SK-N-SH (cell line): ENCODE measurements at regions not wholly inside any gene's neighbourhood (a gene's known extent, or its start where the extent isn't known, plus 50 kb on each side); places are given as distances from the start of the nearest gene placed in this dataset.

Experiments
- CTCF ChIA-PET: fragments of 300-600, 350-600 bp; formaldehyde crosslinking; extraction: SDS; loops from one replicate; lab custom pipeline; 2021; lab: Yijun Ruan, JAX
- POLR2A ChIA-PET: fragments of 350-600 bp; sonication (Branson Sonifier 250); formaldehyde crosslinking; extraction: SDS; loops from one replicate; lab custom pipeline; 2020; ENCODE audit warnings: antibody characterized with exemption, inconsistent platforms; lab: Yijun Ruan, JAX
- DNase-seq: peaks from one replicate; pipeline ENCODE4 v3.0.0; 2012
- H2AFZ ChIP-seq: fragments of 200-600 bp; sonication (generic); 2 replicates; pipeline ENCODE4 v1.8.1; 2016; ENCODE audit warnings: antibody characterized with exemption, mild to moderate bottlenecking, low read depth
- H3F3A ChIP-seq: fragments of 200-600 bp; sonication (generic); replicated peaks from 2 replicates; pipeline ENCODE3; 2016; ENCODE audit warnings: antibody characterized with exemption, mild to moderate bottlenecking; ENCODE audit not compliant: insufficient read depth
- H3K27ac ChIP-seq, 2 experiments: fragments of 200-500 bp in 1 of 2; fragments of 200-600 bp in 1 of 2; sonication (Bioruptor generic) in 1 of 2; sonication (generic), shearing (Covaris generic) in 1 of 2; 2 replicates each; pipeline versions ENCODE4 v1.5.1 to v1.6.1; 2014 to 2016; ENCODE audit warnings: low read depth in 2 of 2, inconsistent platforms in 1 of 2, low read length in 1 of 2, mild to moderate bottlenecking in 1 of 2, mixed read lengths in 1 of 2
- H3K27me3 ChIP-seq: fragments of 200-600 bp; sonication (generic), shearing (Covaris generic); 2 replicates; pipeline ENCODE4 v1.6.1; 2016; ENCODE audit warnings: mixed run types; ENCODE audit not compliant: insufficient read depth
- H3K36me3 ChIP-seq, 2 experiments: fragments of 200-500 bp in 1 of 2; fragments of 200-600 bp in 1 of 2; sonication (Bioruptor generic) in 1 of 2; sonication (generic) in 1 of 2; replicated peaks in 1 of 2; 2 replicates each; pipeline versions ENCODE3 to v1.5.1; 2014 to 2016; ENCODE audit warnings: low read length in 1 of 2, mild to moderate bottlenecking in 1 of 2; ENCODE audit not compliant: insufficient read depth in 2 of 2, control insufficient read depth in 1 of 2
- H3K4me1 ChIP-seq, 2 experiments: fragments of 200-500 bp in 1 of 2; fragments of 200-600 bp in 1 of 2; sonication (Bioruptor generic) in 1 of 2; sonication (generic), shearing (Covaris generic) in 1 of 2; 2 replicates each; pipeline versions ENCODE4 v1.5.1 to v1.6.1; 2014 to 2016; ENCODE audit warnings: low read depth in 1 of 2, low read length in 1 of 2, mixed run types in 1 of 2; ENCODE audit not compliant: insufficient read depth in 2 of 2, control insufficient read depth in 1 of 2
- H3K4me2 ChIP-seq: fragments of 200-600 bp; sonication (generic), shearing (Covaris generic); 2 replicates; pipeline ENCODE4 v1.6.1; 2017; ENCODE audit warnings: mixed run types
- H3K4me3 ChIP-seq, 2 experiments: fragments of 200-500 bp in 1 of 2; fragments of 200-600 bp in 1 of 2; sonication (Bioruptor generic) in 1 of 2; sonication (generic), shearing (Covaris generic) in 1 of 2; 2 replicates each; pipeline versions ENCODE4 v1.5.1 to v1.8.1; 2014 to 2016; ENCODE audit warnings: low read depth in 2 of 2, inconsistent platforms in 1 of 2, low read length in 1 of 2, mild to moderate bottlenecking in 1 of 2, mixed read lengths in 1 of 2, moderate library complexity in 1 of 2
- H3K79me2 ChIP-seq: fragments of 200-600 bp; sonication (generic); 2 replicates; pipeline ENCODE4 v1.8.1; 2017; ENCODE audit warnings: mild to moderate bottlenecking; ENCODE audit not compliant: insufficient read depth
- H3K9ac ChIP-seq: fragments of 200-600 bp; sonication (generic); 2 replicates; pipeline ENCODE4 v1.6.1; 2017; ENCODE audit warnings: mixed run types
- H3K9me2 ChIP-seq: fragments of 200-600 bp; sonication (generic); 2 replicates; pipeline ENCODE4 v1.6.1; 2017; ENCODE audit warnings: mixed run types
- H3K9me3 ChIP-seq: fragments of 200-600 bp; sonication (generic); 2 replicates; pipeline ENCODE4 v1.6.1; 2017; ENCODE audit warnings: mixed run types, mild to moderate bottlenecking, moderate library complexity
- H4K20me1 ChIP-seq: fragments of 200-600 bp; sonication (generic); 2 replicates; pipeline ENCODE4 v1.6.1; 2017; ENCODE audit warnings: mild to moderate bottlenecking, mixed run types; ENCODE audit not compliant: insufficient read depth
- EP300 ChIP-seq, 2 experiments: IDR thresholded peaks; 2 replicates each; pipeline versions ENCODE4 v1.4.0 to v1.6.1; 2012; ENCODE audit warnings: borderline replicate concordance in 1 of 2, low read depth in 1 of 2, low read length in 1 of 2
- EZH2phosphoT487 ChIP-seq: fragments of 200-600 bp; sonication (generic); IDR thresholded peaks from 2 replicates; pipeline ENCODE4 v1.6.1; 2017; ENCODE audit warnings: low read depth, mixed run types, mild to moderate bottlenecking, antibody characterized with exemption, moderate library complexity, borderline replicate concordance
- FOXJ3 ChIP-seq: sonication (generic); formaldehyde crosslinking; IDR thresholded peaks from 2 replicates; pipeline ENCODE4 v1.5.1; 2020; ENCODE audit warnings: mild to moderate bottlenecking, missing genetic modification reagents
- GABPA ChIP-seq: IDR thresholded peaks from 2 replicates; pipeline ENCODE4 v1.4.0; 2012; ENCODE audit warnings: low read depth, mild to moderate bottlenecking
- IRF3 ChIP-seq: fragments of 150-350 bp; IDR thresholded peaks from 2 replicates; pipeline ENCODE4 v1.6.1; 2016; ENCODE audit warnings: mild to moderate bottlenecking, low read depth, low read length
- JUND ChIP-seq: IDR thresholded peaks from 2 replicates; pipeline ENCODE4 v1.4.0; 2012
- MAX ChIP-seq: IDR thresholded peaks from 2 replicates; pipeline ENCODE4 v1.4.0; 2012; ENCODE audit warnings: low read depth
- MEF2A ChIP-seq: IDR thresholded peaks from 2 replicates; pipeline ENCODE4 v1.4.0; 2012; ENCODE audit warnings: low read depth, borderline replicate concordance
- NFIC ChIP-seq: IDR thresholded peaks from 2 replicates; pipeline ENCODE4 v1.4.0; 2012; ENCODE audit warnings: borderline replicate concordance
- NRF1 ChIP-seq: IDR thresholded peaks from 2 replicates; pipeline ENCODE4 v1.6.1; 2012; ENCODE audit warnings: low read depth, mild to moderate bottlenecking, low read length
- POLR2AphosphoS5 ChIP-seq: IDR thresholded peaks from 2 replicates; pipeline ENCODE4 v1.6.1; 2012; ENCODE audit warnings: low read depth, low read length
- RAD21 ChIP-seq: IDR thresholded peaks from 2 replicates; pipeline ENCODE4 v1.6.1; 2012; ENCODE audit warnings: mild to moderate bottlenecking, low read length
- RFX5 ChIP-seq: IDR thresholded peaks from 2 replicates; pipeline ENCODE4 v1.6.1; 2012; ENCODE audit warnings: mild to moderate bottlenecking, improper control_type of control experiment, low read length
- RXRA ChIP-seq: IDR thresholded peaks from 2 replicates; pipeline ENCODE4 v1.4.0; 2012; ENCODE audit warnings: low read depth, mild to moderate bottlenecking, borderline replicate concordance
- SIN3A ChIP-seq: IDR thresholded peaks from 2 replicates; pipeline ENCODE4 v1.6.1; 2012; ENCODE audit warnings: low read depth, mild to moderate bottlenecking, low read length, moderate library complexity, borderline replicate concordance
- SMC3 ChIP-seq: IDR thresholded peaks from 2 replicates; pipeline ENCODE4 v1.6.1; 2012; ENCODE audit warnings: low read depth, low read length, improper control_type of control experiment
- TAF1 ChIP-seq: IDR thresholded peaks from 2 replicates; pipeline ENCODE4 v1.6.1; 2012; ENCODE audit warnings: low read depth, mild to moderate bottlenecking, low read length, moderate library complexity, borderline replicate concordance
- USF2 ChIP-seq: fragments of 150-350 bp; IDR thresholded peaks from 2 replicates; pipeline ENCODE4 v1.6.1; 2017; ENCODE audit warnings: antibody characterized with exemption, low read length, low read depth, borderline replicate concordance
- YY1 ChIP-seq: IDR thresholded peaks from 2 replicates; pipeline ENCODE4 v1.4.0; 2012; ENCODE audit warnings: low read depth, mild to moderate bottlenecking
- WGBS: methylation state at CpG from one replicate; pipeline ENCODE4 v1.1.6; 2017; ENCODE audit warnings: low lambda C conversion rate; 5-methylcytosine and 5-hydroxymethylcytosine counted together
- TF ChIP-seq, protein P1 (sequence below): IDR thresholded peaks from 2 replicates; pipeline ENCODE4 v1.4.0; 2012; ENCODE audit warnings: low read depth, borderline replicate concordance

DNA sequence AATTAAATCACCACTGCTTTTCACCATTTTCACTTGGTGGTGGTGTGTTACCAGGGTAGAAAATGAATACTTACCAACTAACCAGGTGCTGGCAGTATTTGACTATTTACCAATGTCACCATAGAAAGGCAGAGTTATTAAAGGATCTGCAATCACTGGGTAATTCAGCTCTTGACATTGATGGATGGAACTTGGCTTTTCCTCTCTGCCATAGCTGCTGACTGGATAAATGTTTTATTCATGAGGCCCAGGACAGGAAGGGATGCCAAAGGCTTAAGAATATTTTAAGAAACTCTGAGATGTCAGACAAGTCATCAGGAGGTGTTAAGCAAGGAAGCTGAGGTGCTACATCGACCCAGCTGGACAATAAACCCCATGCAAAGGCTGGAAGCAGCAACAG is 495.5 kb upstream of the CFAP20DC start:
- WGBS = 25% methylated on average over 1 of the region's 1 CpG
- POLR2A ChIA-PET = no interaction called here
- no peak overlapping the region for H3K27ac ChIP-seq
- H3K79me2 ChIP-seq = no peaks in the 10 kb centered on the region
- H3K4me1 ChIP-seq = no peaks in the 10 kb centered on the region
- H3K9me2 ChIP-seq = no peaks in the 10 kb centered on the region
- no peaks in the 10 kb centered on the region for H3K36me3 ChIP-seq
- DNase-seq = no peak
- CTCF ChIA-PET = interaction anchor here (1.1 kb wide), 1 partner anchor 30 kb away, joined by 3 read pairs; no protein-coding TSS in a partner anchor
- H4K20me1 ChIP-seq = no peaks in the 10 kb centered on the region
- no peaks in the 10 kb centered on the region for H3F3A ChIP-seq
- TF ChIP-seq POLR2AphosphoS5 = no peak
- no peak for TF ChIP-seq RAD21
- TF ChIP-seq SIN3A = no peak
- no peak for TF ChIP-seq GABPA
- no peak for TF ChIP-seq NFIC
- no peak for TF ChIP-seq RFX5
- no peak for TF ChIP-seq EZH2phosphoT487
- no peak for TF ChIP-seq FOXJ3 (CRISPR knock-in tag)
- no peak for TF ChIP-seq TAF1
- no peak for TF ChIP-seq SMC3
- TF ChIP-seq RXRA = no peak
- no peak for TF ChIP-seq JUND
- TF ChIP-seq IRF3 = no peak
- TF ChIP-seq, all 33 proteins: peak for 0
- Histone ChIP-seq H3K27me3 (no peaks in the 10 kb centered on the region), H3K4me3 (no peak overlapping the region), H2AFZ (no peak overlapping the region), H3K9ac (no peak overlapping the region), H3K4me2 (no peak overlapping the region), H3K9me3 (no peaks in the 10 kb centered on the region)

DNA sequence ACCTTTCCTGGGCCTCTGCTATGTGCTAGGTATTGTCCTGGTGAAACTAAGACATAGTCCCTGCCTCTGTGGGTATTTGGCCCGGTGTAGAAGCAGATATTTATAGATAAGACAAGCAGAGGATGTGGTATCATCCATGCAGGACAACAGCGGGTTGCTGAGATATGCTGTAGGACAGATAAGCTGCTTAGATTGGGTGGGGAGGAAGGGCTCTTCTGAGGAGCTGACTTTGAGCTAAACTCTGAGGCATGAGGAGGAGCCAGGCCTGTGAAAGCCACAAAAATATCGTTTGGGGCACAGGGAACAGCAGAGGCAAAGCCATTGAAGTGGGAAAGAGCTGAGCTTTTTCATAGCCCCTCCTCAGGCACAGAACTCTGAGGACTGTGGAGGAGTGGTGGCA is 492.5 kb upstream of the CFAP20DC start:
- H3K27ac ChIP-seq = no peak overlapping the region
- no peaks in the 10 kb centered on the region for H3F3A ChIP-seq
- no peak overlapping the region for H3K9ac ChIP-seq
- no peak for DNase-seq
- no peaks in the 10 kb centered on the region for H3K9me2 ChIP-seq
- no peak overlapping the region for H3K4me2 ChIP-seq
- no peaks in the 10 kb centered on the region for H3K9me3 ChIP-seq
- H3K27me3 ChIP-seq = no peaks in the 10 kb centered on the region
- POLR2A ChIA-PET = no interaction called here
- CTCF ChIA-PET = interaction anchor here (0.8 kb wide), 1 partner anchor 27 kb away, joined by 3 read pairs; no protein-coding TSS in a partner anchor
- H3K4me1 ChIP-seq = no peaks in the 10 kb centered on the region
- H3K36me3 ChIP-seq = no peaks in the 10 kb centered on the region
- WGBS = 49% methylated on average over 3 of the region's 3 CpGs
- H3K4me3 ChIP-seq = no peak overlapping the region
- TF ChIP-seq IRF3 = no peak
- TF ChIP-seq MAX = no peak
- no peak for TF ChIP-seq SIN3A
- no peak for TF ChIP-seq EZH2phosphoT487
- TF ChIP-seq YY1 = no peak
- no peak for TF ChIP-seq MEF2A
- no peak for TF ChIP-seq NRF1
- TF ChIP-seq USF2 = no peak
- TF ChIP-seq POLR2AphosphoS5 = no peak
- no peak for TF ChIP-seq FOXJ3 (CRISPR knock-in tag)
- TF ChIP-seq RFX5 = no peak
- TF ChIP-seq EP300 (IDR thresholded peaks at IDR 0.05; ENCODE audit: borderline replicate concordance in 1 of 2, low read depth in 1 of 2, low read length in 1 of 2) = no peak
- TF ChIP-seq, protein P1, sequence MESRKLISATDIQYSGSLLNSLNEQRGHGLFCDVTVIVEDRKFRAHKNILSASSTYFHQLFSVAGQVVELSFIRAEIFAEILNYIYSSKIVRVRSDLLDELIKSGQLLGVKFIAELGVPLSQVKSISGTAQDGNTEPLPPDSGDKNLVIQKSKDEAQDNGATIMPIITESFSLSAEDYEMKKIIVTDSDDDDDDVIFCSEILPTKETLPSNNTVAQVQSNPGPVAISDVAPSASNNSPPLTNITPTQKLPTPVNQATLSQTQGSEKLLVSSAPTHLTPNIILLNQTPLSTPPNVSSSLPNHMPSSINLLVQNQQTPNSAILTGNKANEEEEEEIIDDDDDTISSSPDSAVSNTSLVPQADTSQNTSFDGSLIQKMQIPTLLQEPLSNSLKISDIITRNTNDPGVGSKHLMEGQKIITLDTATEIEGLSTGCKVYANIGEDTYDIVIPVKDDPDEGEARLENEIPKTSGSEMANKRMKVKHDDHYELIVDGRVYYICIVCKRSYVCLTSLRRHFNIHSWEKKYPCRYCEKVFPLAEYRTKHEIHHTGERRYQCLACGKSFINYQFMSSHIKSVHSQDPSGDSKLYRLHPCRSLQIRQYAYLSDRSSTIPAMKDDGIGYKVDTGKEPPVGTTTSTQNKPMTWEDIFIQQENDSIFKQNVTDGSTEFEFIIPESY = no peak
- TF ChIP-seq RXRA = no peak
- TF ChIP-seq NFIC = no peak
- no peaks in the 10 kb centered on the region for H4K20me1 ChIP-seq
- H3K79me2 ChIP-seq = no peaks in the 10 kb centered on the region
- H2AFZ ChIP-seq = no peak overlapping the region
